HepG2 (cell line): ENCODE measurements at regions not wholly inside any gene's neighbourhood (a gene's known extent, or its start where the extent isn't known, plus 50 kb on each side); places are given as distances from the start of the nearest gene placed in this dataset.

Source experiments
- ATAC-seq: fragments of 200-7000 bp; cut with Tn5 transposase; 3 replicates; pipeline ENCODE4 v1.9.1; 2020; ENCODE audit warnings: mild to moderate bottlenecking, moderate library complexity
- BruUV-seq: library from RNA; stranded (reverse); fragments of 400-500 nt; replicated peaks from 2 replicates; lab custom pipeline; 2021; lab: Mats Ljungman, UMichigan
- CTCF ChIA-PET: fragments of 300-600 bp; formaldehyde crosslinking; extraction: SDS; loops from one replicate; lab custom pipeline; 2021; ENCODE audit warnings: low total read pairs, inconsistent platforms, low intra/inter-chr PET ratio; lab: Yijun Ruan, JAX
- POLR2A ChIA-PET: fragments of 350-600 bp; sonication (Branson Sonifier 250); formaldehyde crosslinking; loops from one replicate; lab custom pipeline; 2020; ENCODE audit warnings: antibody characterized with exemption, inconsistent platforms; lab: Yijun Ruan, JAX
- DNase-seq: peaks from one replicate; pipeline ENCODE4 v3.0.0-alpha.2; 2015; ENCODE audit warnings: low spot score
- FAIRE-seq: peaks from 3 replicates; lab custom pipeline; 2011; peaks lifted over from hg19 to GRCh38; lab: Jason Lieb, UNC
- H2AFZ ChIP-seq: one replicate; pipeline ENCODE4 v1.6.1; 2011; ENCODE audit warnings: low read length, inconsistent platforms
- H3K27ac ChIP-seq: fragments of 300-600 bp; 3 replicates; pipeline ENCODE4 v1.8.0; 2011; ENCODE audit warnings: mixed run types, mild to moderate bottlenecking, mixed read lengths, low read length, inconsistent platforms; ENCODE audit not compliant: insufficient read depth; ENCODE audit errors: extremely low read length
- H3K27me3 ChIP-seq, 2 experiments: fragments of 200-600 bp in 1 of 2; 2 replicates in 1 of 2; 3 replicates in 1 of 2; pipeline versions ENCODE4 v1.6.0 to v1.8.0; 2011; ENCODE audit warnings: low read length in 2 of 2, mild to moderate bottlenecking in 2 of 2, moderate library complexity in 2 of 2, inconsistent platforms in 1 of 2; ENCODE audit not compliant: insufficient read depth in 2 of 2, control insufficient read depth in 1 of 2
- H3K36me3 ChIP-seq, 2 experiments: fragments of 200-600 bp in 1 of 2; replicated peaks in 1 of 2; 2 replicates in 1 of 2; 3 replicates in 1 of 2; pipeline versions ENCODE4 v1.5.1 to v1.8.0; 2011; ENCODE audit warnings: low read length in 2 of 2, inconsistent platforms in 1 of 2; ENCODE audit not compliant: insufficient read depth in 2 of 2, control insufficient read depth in 1 of 2
- H3K4me1 ChIP-seq: 2 replicates; pipeline ENCODE4 v1.5.1; 2012; ENCODE audit warnings: low read length, inconsistent platforms; ENCODE audit not compliant: insufficient read depth
- H3K4me2 ChIP-seq: 2 replicates; pipeline ENCODE4 v1.6.0; 2011; ENCODE audit warnings: low read depth, low read length, inconsistent platforms
- H3K4me3 ChIP-seq, 3 experiments: fragments of 200-600 bp in 1 of 3; sonication (generic), shearing (Covaris generic) in 1 of 3; replicated peaks in 1 of 3; 2 replicates each; pipeline ENCODE4 v1.5.1; 2011 to 2016; ENCODE audit warnings: low read length in 3 of 3, inconsistent platforms in 2 of 3, low read depth in 2 of 3, mild to moderate bottlenecking in 2 of 3, control low read depth in 1 of 3, mixed read lengths in 1 of 3; ENCODE audit not compliant: insufficient read depth in 1 of 3
- H3K79me2 ChIP-seq: one replicate; pipeline ENCODE4 v1.6.1; 2011; ENCODE audit warnings: low read length, inconsistent platforms; ENCODE audit not compliant: insufficient read depth
- H3K9ac ChIP-seq: 2 replicates; pipeline ENCODE4 v1.6.0; 2011; ENCODE audit warnings: mild to moderate bottlenecking, low read depth, low read length, inconsistent platforms; ENCODE audit not compliant: insufficient read depth
- H3K9me3 ChIP-seq: 2 replicates; pipeline ENCODE4 v1.5.1; 2012; ENCODE audit warnings: mild to moderate bottlenecking, low read length
- H4K20me1 ChIP-seq: 2 replicates; pipeline ENCODE4 v1.6.0; 2011; ENCODE audit warnings: inconsistent platforms, mild to moderate bottlenecking, low read length, moderate library complexity; ENCODE audit not compliant: insufficient read depth
- HHEX ChIP-seq: IDR thresholded peaks from 2 replicates; pipeline ENCODE4 v1.6.1; 2016; ENCODE audit warnings: control low read depth
- HIVEP1 ChIP-seq: sonication (generic); formaldehyde crosslinking; IDR thresholded peaks from 2 replicates; pipeline ENCODE4 v1.4.0; 2020; ENCODE audit warnings: mild to moderate bottlenecking, missing genetic modification reagents
- HNRNPLL ChIP-seq: fragments of 200-400 bp; formaldehyde crosslinking; IDR thresholded peaks from 2 replicates; pipeline ENCODE4 v1.6.1; 2017; ENCODE audit warnings: mild to moderate bottlenecking, low read depth, low read length; ENCODE audit not compliant: poor library complexity, severe bottlenecking
- MIER3 ChIP-seq: IDR thresholded peaks from 2 replicates; pipeline ENCODE4 v1.6.1; 2016; ENCODE audit warnings: missing compliant biosample characterization, borderline replicate concordance
- MTF2 ChIP-seq: sonication (generic); formaldehyde crosslinking; IDR thresholded peaks from 2 replicates; pipeline ENCODE4 v1.5.0; 2020; ENCODE audit warnings: missing genetic modification reagents, borderline replicate concordance
- SOX5 ChIP-seq: IDR thresholded peaks from 2 replicates; pipeline ENCODE4 v1.6.1; 2016; ENCODE audit warnings: borderline replicate concordance
- SRSF4 ChIP-seq: fragments of 200-400 bp; formaldehyde crosslinking; IDR thresholded peaks from one replicate; pipeline ENCODE4 v1.6.1; 2018; ENCODE audit warnings: mild to moderate bottlenecking, low read depth, low read length, moderate library complexity; ENCODE audit not compliant: poor library complexity, severe bottlenecking
- YEATS4 ChIP-seq: sonication (generic); formaldehyde crosslinking; IDR thresholded peaks from 2 replicates; pipeline ENCODE4 v1.4.0; 2020; ENCODE audit warnings: missing genetic modification reagents, borderline replicate concordance
- ZFAT ChIP-seq: sonication (generic); formaldehyde crosslinking; conservative IDR thresholded peaks from 2 replicates; pipeline ENCODE4 v1.8.1; 2023; ENCODE audit warnings: missing genetic modification reagents, inconsistent platforms
- ZNF225 ChIP-seq: sonication (generic); formaldehyde crosslinking; IDR thresholded peaks from 2 replicates; pipeline ENCODE4 v1.4.0; 2020; ENCODE audit warnings: mild to moderate bottlenecking, missing genetic modification reagents
- ZNF292 ChIP-seq: sonication (generic); formaldehyde crosslinking; IDR thresholded peaks from 2 replicates; pipeline ENCODE4 v1.8.1; 2022; ENCODE audit warnings: mild to moderate bottlenecking, low read depth, missing genetic modification reagents, borderline replicate concordance
- ZNF496 ChIP-seq: sonication (generic); formaldehyde crosslinking; IDR thresholded peaks from 2 replicates; pipeline ENCODE4 v1.8.1; 2023; ENCODE audit warnings: mild to moderate bottlenecking, moderate library complexity, missing genetic modification reagents; ENCODE audit not compliant: insufficient replicate concordance
- ZNF589 ChIP-seq: sonication (generic); formaldehyde crosslinking; conservative IDR thresholded peaks from 2 replicates; pipeline ENCODE4 v1.8.0; 2022; ENCODE audit warnings: mild to moderate bottlenecking, moderate library complexity, missing genetic modification reagents
- ZNF792 ChIP-seq: IDR thresholded peaks from 2 replicates; pipeline ENCODE4 v1.6.1; 2016
- WGBS: methylation state at CpG from one replicate; pipeline ENCODE4 v1.1.6; 2017; ENCODE audit warnings: low lambda C conversion rate; 5-methylcytosine and 5-hydroxymethylcytosine counted together
- in situ Hi-C: cut with HindIII; loops from 2 replicates; pipeline ENCODE4 v1.10.0; 2017; ENCODE audit warnings: low pct_unique_long_range_greater_than_20kb; ENCODE audit not compliant: extremely low pct_ligation_motif_present
- intact Hi-C: fragments of 100-400 bp; cut with micrococcal nuclease; formaldehyde crosslinking; loops from one replicate; pipeline ENCODE4 v1.10.0; 2022; ENCODE audit not compliant: unreplicated experiment
- TF ChIP-seq, protein P1 (sequence below): sonication (generic); formaldehyde crosslinking; IDR thresholded peaks from 2 replicates; pipeline ENCODE4 v1.4.0; 2020; ENCODE audit warnings: missing genetic modification reagents, borderline replicate concordance

DNA sequence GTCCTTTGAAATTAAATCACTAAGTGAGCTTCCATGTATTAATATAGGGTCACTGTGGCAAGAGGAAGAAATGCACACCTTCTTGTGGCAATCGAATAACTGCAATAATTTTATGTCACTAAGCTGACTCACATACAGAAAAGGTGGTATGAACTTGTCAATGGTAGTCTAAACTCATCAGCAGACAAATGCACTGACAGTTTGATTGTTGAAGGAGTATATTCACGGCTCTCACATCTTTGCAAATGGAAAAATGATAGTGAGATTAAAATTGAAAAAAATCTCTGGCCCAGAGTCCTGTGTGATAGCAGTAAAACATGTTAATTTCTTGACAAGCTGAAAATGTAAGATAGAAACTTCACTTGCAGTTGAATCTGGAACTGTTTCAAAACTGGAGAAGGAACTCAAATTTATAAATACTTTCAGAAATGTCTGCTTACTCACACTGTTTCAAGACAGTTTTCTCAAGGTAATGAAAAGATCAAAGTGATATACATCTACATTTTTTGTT, 215.8 kb upstream of the CADM2 start:
- TF ChIP-seq ZNF792 (CRISPR knock-in tag), result no peak
- no peak for TF ChIP-seq HHEX (CRISPR knock-in tag)
- no peak for TF ChIP-seq ZNF292 (CRISPR knock-in tag)
- TF ChIP-seq ZFAT (CRISPR knock-in tag), result no peak
- no peak for TF ChIP-seq HNRNPLL
- no peak for TF ChIP-seq HIVEP1 (CRISPR knock-in tag)
- TF ChIP-seq MTF2 (CRISPR knock-in tag), result no peak
- TF ChIP-seq ZNF496, result no peak
- TF ChIP-seq ZNF589 (CRISPR knock-in tag), result no peak
- TF ChIP-seq MIER3 (CRISPR knock-in tag), result no peak
- no peak for TF ChIP-seq SOX5 (CRISPR knock-in tag)
- TF ChIP-seq, protein P1, sequence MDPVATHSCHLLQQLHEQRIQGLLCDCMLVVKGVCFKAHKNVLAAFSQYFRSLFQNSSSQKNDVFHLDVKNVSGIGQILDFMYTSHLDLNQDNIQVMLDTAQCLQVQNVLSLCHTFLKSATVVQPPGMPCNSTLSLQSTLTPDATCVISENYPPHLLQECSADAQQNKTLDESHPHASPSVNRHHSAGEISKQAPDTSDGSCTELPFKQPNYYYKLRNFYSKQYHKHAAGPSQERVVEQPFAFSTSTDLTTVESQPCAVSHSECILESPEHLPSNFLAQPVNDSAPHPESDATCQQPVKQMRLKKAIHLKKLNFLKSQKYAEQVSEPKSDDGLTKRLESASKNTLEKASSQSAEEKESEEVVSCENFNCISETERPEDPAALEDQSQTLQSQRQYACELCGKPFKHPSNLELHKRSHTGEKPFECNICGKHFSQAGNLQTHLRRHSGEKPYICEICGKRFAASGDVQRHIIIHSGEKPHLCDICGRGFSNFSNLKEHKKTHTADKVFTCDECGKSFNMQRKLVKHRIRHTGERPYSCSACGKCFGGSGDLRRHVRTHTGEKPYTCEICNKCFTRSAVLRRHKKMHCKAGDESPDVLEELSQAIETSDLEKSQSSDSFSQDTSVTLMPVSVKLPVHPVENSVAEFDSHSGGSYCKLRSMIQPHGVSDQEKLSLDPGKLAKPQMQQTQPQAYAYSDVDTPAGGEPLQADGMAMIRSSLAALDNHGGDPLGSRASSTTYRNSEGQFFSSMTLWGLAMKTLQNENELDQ (CRISPR knock-in tag), result no peak
- no peak for TF ChIP-seq YEATS4 (CRISPR knock-in tag)
- TF ChIP-seq SRSF4, result no peak
- TF ChIP-seq ZNF225 (CRISPR knock-in tag), result no peak
- in situ Hi-C loops (no loop called here), intact Hi-C loops (no loop called here)
- ChIA-PET CTCF (no interaction called here), POLR2A (no interaction called here)
- H3K79me2 ChIP-seq, result no peaks in the 10 kb centered on the region
- H3K36me3 ChIP-seq, result no peaks in the 10 kb centered on the region
- H2AFZ ChIP-seq, result no peak overlapping the region
- DNase-seq, result no peak
- H4K20me1 ChIP-seq, result no peaks in the 10 kb centered on the region
- 0% methylated on average over 2 of the region's 2 CpGs for whole genome bisulfite sequencing
- no peaks in the 10 kb centered on the region for H3K4me1 ChIP-seq
- no peak overlapping the region for H3K27ac ChIP-seq
- no peaks in the 10 kb centered on the region for H3K27me3 ChIP-seq
- H3K9ac ChIP-seq, result no peak overlapping the region
- no peak for FAIRE-seq
- no TSS peak for BruUV-seq
- H3K4me3 ChIP-seq, result no peak overlapping the region
- H3K4me2 ChIP-seq, result no peak overlapping the region
- no peak for ATAC-seq
- H3K9me3 ChIP-seq, result no peaks in the 10 kb centered on the region
